NCI-H2196 (cell line): ENCODE measurements at regions not wholly inside any gene's neighbourhood (a gene's known extent, or its start where the extent isn't known, plus 50 kb on each side); places are given as distances from the start of the nearest gene placed in this dataset.

Source experiments
- DNase-seq: peaks from one replicate; lab custom pipeline; 2025; ENCODE audit not compliant: unreplicated experiment; lab: John Stamatoyannopoulos, UW

DNA sequence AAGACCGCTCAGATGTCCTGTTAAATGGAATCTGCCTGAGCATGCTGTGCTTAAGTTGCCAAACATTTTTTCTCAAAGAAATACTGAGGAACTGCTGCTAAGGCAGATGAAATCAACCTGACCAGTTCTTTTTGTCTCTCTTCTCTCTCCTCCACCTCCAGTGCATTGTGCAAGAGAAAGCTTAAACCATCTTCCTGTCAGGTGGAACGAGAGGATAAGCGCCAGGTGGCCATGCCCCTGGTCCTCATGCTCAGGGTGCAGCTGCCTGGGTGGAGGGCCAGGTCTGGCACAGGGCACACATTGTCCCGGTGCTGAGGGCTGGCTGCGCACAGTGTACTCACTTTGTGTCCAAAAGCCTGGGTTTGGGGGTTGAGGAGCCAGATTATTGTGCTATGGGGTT lies 176.2 kb upstream of the TP63 start:
- DNase-seq = no peak

DNA sequence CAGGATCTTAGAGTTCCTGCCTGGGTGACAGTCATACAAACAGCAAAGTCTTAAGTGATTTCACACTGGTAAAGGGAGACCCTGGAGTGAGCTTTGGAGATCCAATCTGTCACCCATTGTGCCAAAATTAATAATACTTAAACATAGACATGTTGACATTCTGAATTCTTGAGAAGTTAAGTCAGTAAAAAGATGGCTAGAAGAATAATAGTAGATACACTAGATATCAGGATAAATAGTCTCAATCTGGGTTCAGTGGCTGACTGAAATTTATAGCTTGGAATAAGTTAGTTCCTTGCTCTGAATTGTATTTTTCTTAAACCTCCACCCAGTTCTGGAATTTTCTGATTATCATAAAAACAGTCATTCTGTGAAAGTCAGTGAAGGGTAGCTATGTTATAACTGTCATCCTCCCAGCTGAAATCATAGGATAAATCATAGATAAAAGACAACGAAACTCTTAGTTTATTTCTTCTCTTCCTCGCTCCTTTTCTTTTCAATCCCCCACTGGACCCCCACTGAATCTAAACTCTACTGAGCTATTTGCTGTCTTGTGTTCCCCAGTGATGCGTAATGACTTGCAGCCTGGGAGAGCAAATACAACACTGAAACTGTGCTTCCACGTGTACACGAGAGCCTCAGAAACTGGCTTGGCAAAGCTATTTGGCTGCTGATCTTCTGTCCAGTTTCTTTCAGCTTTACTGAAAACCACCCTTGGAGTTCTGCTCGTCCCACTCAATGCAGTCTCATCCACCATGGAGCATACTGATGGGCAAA lies 175.4 kb upstream of the TP63 start:
- no peak for DNase-seq

DNA sequence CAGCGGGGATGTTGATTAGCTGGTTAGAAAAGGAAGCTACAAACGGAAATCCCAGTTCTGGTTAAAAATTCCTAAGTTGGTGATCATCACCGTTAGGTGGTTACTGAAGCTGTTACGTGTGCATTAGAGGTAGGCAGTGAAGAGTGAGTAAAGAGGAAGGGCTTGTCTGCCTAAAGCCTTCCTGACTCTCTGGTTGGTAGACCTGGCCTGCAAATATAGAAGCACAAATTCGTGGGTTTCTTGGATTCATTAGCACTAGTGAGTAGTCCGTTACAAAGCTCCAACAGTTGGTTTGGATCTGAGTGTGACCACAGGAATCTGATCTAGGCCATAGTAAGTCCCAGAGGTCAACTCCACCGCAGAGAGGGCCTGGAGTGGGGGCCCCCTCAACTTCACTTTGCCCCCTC lies 174.0 kb upstream of the TP63 start:
- no peak for DNase-seq

DNA sequence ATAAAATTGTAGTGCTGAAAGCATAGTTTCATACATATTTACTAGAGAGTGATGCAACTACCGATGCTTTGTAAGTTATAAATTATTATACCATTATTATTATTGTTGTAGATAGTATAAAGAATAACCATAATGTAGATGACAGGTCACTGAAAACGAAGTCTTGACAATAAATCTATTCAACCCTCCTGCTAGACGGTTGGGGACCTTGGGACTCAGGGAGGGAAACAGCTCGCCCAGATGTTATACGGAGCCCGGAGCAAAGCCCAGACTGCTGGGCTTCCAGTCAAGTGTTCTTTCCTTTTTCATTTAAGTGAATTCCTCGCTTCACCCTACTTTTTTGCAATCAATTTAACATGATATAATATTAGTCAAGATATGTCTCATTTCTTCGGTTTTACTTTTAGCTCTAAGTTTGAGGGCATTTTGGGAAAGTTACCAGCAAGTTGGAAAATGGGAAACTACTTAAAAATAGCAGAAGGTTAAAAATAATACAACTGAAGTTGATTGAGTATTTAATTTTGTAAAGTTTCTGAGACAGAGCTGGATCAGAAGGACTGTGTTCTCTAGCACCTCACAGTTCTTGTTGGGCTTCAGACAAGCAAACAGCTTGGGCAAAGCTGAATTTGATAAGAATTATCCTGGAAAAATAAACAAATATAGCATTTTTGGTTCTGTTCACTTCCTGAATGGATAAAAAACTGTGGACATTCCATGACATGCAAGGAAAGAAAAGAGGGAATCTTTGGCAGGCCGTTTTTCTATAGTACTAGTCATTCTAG lies 173.4 kb upstream of the TP63 start:
- no peak for DNase-seq

DNA sequence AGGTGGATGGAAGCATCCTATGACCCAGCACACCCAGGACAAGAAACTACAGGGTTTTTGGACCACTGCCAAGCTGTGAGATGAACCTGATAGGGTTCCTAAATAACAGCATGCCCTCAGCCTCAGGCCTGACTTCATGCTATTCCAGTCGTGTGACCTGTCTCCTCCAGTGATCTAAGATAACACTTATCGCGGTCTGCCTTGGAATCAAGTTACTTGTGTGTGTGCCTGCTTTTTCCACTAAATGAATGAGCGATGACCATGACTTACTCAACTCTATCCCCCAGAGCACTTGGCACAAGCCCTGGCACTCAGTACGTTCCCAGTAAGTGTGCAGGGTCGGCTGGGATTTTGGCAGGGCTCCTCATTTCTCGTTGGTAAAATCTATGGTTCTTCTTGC lies 172.7 kb upstream of the TP63 start:
- peak; percentile 96 for DNase-seq

DNA sequence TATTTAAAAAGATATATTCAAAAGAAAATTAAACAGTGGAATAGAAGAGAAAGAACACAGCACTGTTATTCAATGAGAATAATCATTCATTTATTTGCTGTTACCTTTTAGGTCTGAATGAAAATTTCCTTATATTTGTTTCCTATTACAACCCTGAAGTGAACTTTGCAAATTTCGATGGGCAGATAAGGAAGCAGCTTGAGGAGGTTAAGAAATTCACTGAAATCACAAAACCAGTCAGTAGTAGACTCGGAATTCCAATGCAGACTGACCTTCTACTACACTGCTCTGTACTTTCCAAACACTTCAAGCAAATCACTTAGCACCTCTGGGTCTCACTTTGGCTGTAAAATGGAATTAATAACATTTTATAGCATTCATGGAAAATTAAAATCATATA lies 172.0 kb upstream of the TP63 start:
- no peak for DNase-seq

DNA sequence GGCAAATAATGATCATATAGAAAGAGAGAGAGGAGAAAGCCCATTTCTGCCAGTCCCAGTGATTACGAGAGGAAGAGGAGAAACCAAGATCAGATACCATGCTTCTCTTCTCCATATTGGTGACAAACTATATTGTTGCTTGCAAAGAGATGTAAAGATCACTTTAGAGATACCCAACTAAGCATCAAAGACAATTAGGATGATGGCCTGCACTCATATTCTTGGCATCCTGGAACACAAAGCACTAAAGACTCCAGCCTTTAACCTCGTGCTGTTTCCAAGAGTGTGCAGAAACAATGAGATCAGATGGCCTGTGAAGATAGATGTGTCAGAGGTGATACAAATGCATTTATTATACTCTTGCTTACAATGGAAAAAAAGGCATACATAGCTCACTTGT lies 170.7 kb upstream of the TP63 start:
- DNase-seq = no peak

DNA sequence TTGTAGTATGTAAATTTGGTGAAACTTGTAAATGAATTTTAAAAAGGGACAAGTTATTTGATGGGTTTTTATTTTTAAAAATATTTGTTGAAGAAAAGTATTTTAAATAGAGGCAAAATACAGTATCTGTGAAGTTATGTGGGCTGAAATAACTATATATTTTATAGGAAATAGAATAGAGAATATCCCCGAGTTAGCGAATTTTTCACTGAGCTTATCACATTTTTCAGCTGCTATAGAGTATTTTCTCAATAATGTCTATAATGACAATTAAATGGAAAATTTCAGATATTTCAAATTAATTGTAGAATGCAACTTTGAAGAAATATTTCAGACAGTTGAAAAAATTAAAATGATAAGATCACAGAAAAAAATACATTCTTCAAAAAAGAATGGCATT lies 166.4 kb upstream of the TP63 start:
- no peak for DNase-seq

DNA sequence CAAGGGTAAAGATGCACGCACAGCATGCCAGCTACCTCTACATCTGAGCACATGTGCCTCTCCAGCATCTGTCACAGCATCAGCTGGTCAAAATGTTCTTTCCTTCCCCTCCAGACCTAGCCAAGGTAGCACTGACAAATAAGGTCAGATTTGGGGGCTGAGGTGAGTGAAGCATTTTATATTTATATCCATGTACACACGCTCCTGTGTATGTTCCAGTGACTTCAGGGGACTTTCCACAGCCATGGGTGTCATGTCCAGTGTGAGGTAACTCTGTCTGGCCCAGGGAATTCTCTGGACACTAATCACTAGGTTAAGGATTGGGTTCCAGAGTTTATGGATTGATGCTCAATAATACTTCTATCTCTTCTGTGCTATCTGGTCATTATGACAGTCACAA lies 165.2 kb upstream of the TP63 start:
- no peak for DNase-seq

DNA sequence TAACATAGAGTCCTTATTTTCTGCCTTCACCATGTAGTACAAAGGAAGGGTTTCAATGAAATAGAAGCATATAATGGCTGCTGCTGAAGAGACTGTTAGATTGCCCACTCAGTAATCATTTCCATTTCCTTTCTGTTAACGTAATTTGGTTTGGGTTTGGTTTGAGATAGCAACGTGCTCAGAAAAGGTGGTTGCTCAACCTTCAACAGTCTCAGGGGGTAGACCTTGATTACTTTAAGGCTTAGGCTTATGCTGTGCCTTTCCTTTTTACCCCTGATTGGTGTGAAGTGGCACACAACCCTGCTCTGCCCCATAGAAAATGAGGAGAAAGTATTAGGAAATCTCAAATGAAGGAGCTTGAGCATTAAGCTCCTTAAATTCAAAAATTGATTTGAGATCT lies 163.7 kb upstream of the TP63 start:
- DNase-seq = no peak

DNA sequence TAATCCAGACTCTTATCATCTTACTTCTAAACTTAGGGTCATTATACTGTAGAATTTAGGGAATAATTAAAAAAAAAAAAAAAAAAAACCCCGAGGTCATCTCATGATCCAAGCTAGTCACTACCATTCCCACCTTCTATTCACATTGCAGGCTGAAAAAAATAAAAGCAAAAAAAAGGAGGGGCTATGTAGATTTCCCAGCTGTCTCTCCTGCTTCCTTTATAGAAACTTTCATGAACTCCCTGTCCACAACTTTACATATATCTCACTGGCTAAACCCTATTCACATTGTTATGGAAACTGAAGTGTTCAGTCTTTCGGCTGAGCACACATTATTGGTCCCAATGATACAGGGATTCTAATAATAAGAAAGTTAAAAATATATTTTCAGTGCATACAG lies 156.2 kb upstream of the TP63 start:
- no peak for DNase-seq

DNA sequence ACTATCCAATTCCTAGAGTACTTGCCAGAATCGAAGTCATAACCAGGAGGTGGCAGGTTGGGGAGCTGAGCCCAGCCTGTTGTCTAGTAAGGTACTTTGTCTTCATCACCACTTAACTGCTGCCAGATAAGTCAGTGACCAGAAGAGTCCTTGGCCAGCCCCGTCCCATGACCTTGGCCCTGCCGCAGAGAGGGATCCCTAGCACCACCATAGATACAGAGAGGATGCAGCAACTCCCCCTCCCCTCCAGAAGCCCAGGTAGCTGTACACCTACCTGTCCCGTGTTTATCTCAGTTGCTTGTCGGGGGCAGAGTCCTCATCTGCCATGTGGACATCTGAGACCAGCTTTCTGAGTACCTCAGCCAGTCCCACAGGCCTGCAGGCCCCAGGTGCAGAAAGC lies 153.6 kb upstream of the TP63 start:
- no peak for DNase-seq

DNA sequence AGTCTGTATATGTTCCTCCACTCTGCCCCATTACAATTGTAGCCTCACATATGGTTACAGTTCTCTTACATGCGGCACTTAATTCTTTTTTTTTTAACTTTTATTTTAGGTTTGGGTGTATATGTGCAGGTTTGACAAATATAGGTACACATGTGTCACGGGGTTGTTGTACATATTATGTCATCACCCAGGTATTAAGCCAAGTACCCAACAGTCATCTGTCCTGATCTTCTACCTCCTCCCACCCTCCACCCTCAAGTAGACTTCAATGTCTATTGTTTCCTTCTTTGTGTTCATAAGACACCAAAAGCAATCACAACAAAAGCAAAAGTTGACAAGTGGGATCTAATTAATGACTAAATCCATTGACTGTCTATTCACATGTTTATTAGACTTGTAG lies 144.6 kb upstream of the TP63 start:
- DNase-seq = no peak

DNA sequence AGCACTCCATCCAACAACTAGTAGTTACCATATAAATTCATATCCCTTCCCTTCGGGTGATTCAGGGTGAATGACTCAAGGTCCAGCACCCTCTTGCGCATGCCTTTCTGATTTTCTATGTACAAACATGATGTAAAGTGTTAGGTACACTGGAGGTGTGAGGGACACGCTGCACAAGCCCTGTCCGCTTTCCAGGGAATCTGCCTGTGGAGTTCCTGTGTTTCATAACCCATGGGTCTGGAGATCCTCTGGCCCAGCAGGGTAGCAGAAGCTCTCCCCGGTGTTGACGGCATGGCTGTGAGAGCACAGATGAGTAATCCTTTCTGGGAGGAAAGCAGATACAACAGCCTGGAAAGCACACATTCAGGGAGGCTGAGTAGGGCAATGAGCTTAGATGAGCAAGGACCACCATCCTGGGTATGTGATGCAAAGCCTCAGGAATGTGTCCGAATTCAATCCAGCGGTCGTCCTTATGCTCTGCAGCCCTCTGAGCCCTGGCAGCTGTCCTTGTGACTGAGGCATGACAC lies 142.9 kb upstream of the TP63 start:
- no peak for DNase-seq

DNA sequence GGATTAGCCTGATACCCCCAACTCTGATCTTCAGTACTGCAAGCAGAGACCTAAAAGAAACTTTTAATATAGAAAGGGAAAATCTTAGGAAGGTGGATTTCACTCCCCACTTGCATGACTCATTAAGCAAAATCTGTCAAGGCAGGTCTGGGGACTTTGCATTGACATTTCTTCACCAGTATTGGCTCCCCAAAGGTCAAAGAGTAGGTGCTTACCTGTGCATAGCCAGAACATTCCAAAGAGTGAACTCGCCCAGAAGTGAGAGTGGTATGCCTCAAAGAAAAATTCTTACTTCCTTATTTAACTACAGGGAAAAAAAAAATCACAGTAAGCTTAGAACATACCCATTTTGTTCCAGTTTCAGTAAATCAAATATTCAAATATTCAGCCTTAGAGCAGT lies 140.9 kb upstream of the TP63 start:
- DNase-seq = no peak

DNA sequence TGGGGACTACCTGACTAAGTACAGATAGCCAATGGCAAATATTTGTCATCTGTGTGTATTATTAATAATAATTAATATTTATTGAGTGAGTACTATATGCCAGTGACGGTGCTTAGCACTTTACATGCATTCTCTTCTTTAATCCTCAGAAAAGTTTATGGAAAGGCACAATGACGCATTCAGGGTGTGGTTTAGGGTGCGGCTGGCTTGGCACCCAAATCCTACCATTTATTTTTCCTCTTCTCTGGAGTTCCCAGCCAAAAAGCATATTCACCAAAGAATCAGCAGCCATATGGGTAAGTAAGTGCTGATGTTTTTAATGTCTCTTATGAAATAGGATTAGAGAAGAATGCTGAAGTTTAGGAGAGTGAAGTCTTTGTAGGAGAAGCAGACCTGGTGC lies 140.4 kb upstream of the TP63 start:
- no peak for DNase-seq

DNA sequence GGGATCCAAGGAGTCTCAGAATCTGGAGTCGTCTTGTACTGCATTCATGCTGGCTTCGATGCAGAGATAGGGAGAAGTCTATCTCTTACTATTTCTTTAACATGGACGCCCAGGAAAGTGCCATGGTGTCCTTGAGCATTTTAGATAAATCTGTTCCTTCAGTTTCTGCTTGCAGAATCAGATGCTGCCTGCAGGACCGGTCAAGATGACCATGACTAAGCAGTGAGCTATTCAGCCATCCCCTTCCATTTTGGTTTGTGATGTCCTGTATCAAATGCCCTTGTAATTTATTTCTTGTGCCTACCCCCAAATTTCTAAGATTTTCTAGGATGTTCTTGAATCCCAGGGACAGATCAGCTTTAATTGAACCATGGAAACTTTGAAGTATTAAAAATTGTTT lies 139.4 kb upstream of the TP63 start:
- DNase-seq = no peak

DNA sequence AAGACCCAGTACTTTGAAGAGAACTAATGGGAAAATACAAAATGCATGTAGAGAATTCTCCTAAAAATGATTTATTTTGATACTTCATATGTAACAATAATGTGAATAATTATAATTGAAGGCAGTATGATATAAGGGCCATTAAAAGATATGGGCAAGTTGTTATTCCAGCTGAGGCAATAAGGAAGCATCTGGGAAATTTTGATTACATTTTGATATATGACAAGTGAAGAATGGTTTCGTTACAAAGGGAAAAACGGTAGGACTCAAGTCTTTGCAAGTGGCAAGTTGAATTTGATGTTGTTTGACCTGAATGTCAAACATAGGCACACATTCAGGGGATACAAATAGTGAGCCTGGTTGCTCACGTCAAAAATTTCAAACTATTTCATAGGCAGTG lies 137.9 kb upstream of the TP63 start:
- no peak for DNase-seq

DNA sequence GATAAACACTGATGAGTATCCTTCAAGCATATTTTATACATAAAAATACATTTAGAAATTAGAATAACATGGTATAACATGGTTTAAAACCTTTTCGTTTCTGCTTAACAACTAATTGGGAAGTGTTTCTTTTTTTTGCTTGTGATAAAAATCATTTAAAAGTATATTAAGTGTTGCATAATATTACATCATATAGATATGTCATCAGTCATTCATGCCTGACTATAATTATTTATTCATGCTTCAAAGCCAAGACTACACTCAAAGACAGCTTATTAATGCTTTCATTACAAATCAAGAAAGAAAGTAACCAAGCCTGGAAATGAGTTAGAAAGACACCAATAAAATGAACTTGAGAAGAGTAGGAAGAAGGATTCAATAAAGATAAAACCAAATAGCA lies 136.6 kb upstream of the TP63 start:
- DNase-seq = no peak

DNA sequence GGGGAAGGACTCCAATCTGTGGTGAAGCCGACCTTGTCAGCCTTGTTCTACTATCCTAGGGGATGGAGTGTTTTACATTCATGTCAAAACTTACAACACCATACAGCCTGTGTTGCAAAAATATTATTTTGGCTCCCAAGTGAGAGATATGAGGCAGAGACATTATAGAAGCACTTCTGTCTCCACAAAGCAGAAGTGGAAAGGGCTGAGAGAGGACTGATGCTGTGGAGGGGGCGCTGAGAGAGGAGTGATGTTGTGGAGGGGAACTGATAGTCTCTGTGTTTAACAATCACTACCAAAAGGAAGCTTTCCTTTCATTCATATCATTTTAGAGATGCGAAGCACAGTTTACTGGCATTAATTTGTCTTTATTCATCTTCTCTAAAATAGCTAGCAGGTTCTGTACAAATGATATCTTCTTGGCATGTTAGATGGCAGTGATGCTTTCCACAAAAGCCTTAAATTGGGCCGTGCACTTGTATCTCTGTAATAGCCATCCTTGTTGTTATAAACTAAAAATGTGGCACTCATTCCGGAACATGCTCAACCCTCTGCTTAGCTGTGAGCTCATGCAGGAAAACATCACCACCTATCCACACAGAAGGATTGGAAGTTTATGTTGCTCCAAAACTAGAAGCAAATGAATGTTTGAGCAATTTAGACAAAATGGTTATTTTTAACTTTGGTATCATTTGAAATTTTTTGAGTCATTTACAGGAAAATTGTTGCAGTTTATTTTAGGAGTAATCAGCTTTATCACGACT lies 134.6 kb upstream of the TP63 start:
- DNase-seq = no peak

DNA sequence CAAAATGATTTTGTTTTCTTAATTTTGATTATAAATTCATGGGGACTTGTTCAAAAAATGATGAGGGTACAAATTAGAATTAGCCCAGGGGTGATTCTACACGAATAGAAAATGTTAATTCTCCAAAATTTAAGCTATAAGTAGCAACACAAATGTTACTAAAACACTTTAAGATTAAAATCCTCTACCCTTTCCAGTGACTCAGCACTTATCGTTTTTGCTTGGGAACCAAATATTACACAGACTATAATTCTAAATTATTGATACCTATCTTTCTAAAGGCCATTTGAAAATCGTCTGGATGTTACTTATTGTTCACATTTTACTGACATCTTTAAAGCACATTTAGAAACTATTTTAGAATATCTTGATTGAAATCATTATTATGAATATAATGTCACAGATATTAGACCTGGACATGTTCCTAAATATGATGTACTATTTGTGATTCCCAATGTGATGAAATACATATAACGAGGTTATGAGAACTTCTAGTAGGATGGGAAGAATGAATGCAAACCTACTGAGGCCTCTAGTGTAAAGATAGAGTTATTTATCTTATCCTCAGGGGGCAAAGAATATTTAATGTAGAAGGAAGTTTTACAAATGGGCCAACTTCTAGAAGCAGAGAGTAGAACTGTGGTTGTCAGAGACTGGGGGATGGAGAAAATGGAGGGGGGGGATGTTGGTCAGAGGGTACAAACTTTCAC lies 132.0 kb upstream of the TP63 start:
- no peak for DNase-seq
